ENCODE measurements at regions not wholly inside any gene's neighbourhood (a gene's known extent, or its start where the extent isn't known, plus 50 kb on each side); places are given as distances from the start of the nearest gene placed in this dataset.
"Not testable (repeated sequence)": the region's sequence is repeated elsewhere in the genome, so short reads cannot be mapped to it uniquely, and the experiment has no call there.

DNA sequence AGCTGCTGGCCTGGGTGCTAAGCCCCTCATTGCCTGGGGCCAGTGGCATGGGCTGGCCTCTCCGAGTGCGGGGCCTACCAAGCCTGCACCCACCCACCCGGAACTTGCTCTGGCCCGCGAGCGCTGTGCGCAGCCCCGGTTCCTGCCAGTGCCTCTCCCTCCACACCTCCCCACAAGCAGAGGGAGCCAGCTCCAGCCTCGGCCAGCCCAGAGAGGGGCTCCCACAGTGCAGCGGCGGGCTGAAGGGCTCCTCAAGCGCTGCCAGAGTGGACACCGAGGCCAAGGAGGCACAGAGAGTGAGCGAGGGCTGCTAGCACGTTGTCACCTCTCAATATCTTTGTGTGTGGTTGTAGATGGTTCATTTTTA, 74.8 kb upstream of the ATP1A1 start:
- not testable (repeated sequence) for DNase-seq; H3K27me3 Mint-ChIP-seq (ENCODE audit: low read depth); H3K9me3 Mint-ChIP-seq; H3K36me3 Mint-ChIP-seq (ENCODE audit: insufficient read depth in 2 of 2); H3K4me3 Mint-ChIP-seq; H3K4me1 Mint-ChIP-seq (ENCODE audit: low read depth); ATAC-seq (replicated peaks in 1 of 2); H3K27ac Mint-ChIP-seq

DNA sequence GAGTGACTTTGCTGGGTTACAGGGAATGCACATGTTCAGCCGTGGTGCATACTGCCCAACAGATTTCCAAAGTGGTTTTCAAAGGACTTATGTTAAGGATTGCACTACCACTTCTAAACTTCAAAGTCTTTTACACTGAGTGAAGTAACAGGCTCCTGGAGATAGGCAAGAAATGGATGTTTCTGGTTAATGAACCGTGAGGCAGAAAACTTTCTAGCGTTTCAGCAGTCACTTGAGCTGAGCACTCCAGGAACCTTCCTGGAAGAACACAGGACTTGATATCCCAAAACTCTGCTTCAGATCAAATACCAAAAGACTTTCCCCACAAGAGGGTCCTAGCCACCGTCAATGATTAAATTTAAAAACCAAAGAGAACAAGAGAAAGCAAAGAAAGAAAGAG, 74.3 kb upstream of the ATP1A1 start:
- Mint-ChIP-seq H3K27me3 (ENCODE audit: low read depth) (no peaks in the 10 kb centered on the region), H3K27ac (no peak overlapping the region), H3K4me1 (ENCODE audit: low read depth) (no peaks in the 10 kb centered on the region), H3K4me3 (no peak overlapping the region), H3K9me3 (no peaks in the 10 kb centered on the region), H3K36me3 (ENCODE audit: insufficient read depth in 2 of 2) (no peaks in the 10 kb centered on the region)
- no peak for ATAC-seq (replicated peaks in 1 of 2)
- no peak for DNase-seq

DNA sequence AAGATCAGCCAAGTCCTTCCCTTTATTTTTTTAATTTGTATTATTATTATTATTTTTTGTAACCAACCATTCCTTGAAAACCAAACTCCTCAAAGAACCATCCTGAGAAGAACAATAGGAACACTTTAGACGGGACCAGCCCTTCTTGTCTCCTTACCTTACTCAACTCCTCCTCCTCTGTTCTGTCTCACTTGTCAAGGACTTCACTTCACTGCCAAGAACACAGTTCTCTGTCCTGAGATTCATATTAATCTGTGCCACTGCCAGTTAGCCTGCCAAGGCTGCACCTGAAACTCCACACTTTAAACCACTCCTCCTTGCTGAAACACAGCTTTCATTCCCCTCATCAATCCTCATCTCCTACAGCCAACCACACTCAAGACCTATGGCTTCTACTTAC, 73.8 kb upstream of the ATP1A1 start:
- Mint-ChIP-seq H3K4me3 (no peak overlapping the region), H3K36me3 (ENCODE audit: insufficient read depth in 2 of 2) (no peaks in the 10 kb centered on the region), H3K4me1 (ENCODE audit: low read depth) (no peaks in the 10 kb centered on the region), H3K27ac (no peak overlapping the region), H3K9me3 (no peaks in the 10 kb centered on the region), H3K27me3 (ENCODE audit: low read depth) (no peaks in the 10 kb centered on the region)
- no peak for DNase-seq
- no peak for ATAC-seq (replicated peaks in 1 of 2)

DNA sequence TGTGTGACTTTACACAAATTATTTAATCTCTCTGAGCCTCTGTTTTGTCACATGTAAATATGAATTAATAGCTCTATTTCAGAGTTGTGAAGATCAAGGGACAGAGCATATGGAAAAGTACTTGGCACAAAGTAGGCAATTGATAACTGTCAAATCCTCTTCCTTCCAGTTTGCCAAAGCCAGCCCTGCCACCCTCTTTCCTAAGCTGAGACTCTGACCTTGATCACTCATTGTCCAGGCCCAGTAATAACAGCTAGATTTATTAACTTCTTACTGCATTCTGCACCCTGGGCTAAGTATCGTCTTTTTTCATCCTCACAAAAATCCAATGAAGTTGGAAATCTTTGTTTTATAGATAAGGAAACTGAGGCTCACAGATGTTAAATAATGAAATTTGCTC, 70.8 kb upstream of the ATP1A1 start:
- Mint-ChIP-seq H3K36me3 (ENCODE audit: insufficient read depth in 2 of 2) (peaks cover 0 to 2% of the 10 kb centered on the region in 2 donors), H3K9me3 (no peaks in the 10 kb centered on the region), H3K27ac (no peak overlapping the region), H3K27me3 (ENCODE audit: low read depth) (no peaks in the 10 kb centered on the region), H3K4me1 (ENCODE audit: low read depth) (no peaks in the 10 kb centered on the region), H3K4me3 (no peak overlapping the region)
- DNase-seq (no peak), ATAC-seq (replicated peaks in 1 of 2) (no peak)

DNA sequence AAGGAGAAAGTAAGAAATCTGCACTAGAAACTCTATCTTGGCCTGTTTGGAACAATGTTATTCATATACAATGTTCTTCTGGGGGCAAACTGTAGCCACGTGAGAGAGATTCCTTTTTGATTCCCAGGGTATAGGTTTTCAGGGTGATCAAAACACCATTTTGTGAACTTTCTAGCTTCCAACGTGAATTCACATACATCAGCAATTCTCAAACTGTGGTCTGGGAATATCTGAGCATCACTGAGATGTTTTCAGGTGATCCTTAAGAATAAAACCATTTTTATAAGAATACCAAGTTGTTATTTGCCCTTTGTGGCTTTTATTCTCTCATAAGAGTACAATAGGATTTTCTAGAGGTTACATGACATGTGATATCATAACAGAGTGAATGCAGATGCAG, 66.9 kb upstream of the ATP1A1 start:
- Mint-ChIP-seq H3K27ac (no peak overlapping the region), H3K4me1 (ENCODE audit: low read depth) (no peaks in the 10 kb centered on the region), H3K9me3 (no peaks in the 10 kb centered on the region), H3K27me3 (ENCODE audit: low read depth) (no peaks in the 10 kb centered on the region), H3K36me3 (ENCODE audit: insufficient read depth in 2 of 2) (peaks cover 0 to 2% of the 10 kb centered on the region in 2 donors), H3K4me3 (no peak overlapping the region)
- no peak for ATAC-seq (replicated peaks in 1 of 2)
- DNase-seq: no peak

DNA sequence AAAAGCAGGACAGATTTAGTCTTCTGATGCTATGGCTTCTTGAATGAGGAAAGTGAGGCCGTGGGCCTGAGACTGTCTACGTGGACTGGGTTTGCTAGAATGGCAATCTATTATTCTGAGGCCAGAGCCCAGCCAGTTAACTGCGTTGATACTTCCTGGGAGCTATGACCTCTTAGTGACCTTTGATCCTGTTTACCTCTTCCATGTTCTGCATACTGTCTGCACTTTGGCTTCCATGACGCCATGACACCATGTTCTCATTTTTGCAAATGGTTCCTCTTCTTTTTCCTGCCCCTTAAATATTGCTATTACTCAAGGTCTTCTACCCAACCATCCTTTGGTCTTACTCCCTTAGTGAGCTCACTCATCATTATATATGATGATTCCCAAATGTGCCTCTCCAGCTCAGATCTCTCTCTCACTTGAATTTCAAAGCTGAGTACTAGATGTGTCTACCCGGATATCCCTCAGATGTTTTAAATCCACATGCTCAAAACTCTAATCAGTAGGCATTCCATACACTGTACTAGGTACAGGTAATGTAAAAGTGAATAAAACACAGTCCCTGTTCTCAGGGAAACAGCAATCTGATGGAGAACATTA, 66.1 kb upstream of the ATP1A1 start:
- Mint-ChIP-seq H3K36me3 (ENCODE audit: insufficient read depth in 2 of 2) (peaks cover 0 to 2% of the 10 kb centered on the region in 2 donors), H3K4me3 (no peak overlapping the region), H3K9me3 (no peaks in the 10 kb centered on the region), H3K27me3 (ENCODE audit: low read depth) (no peaks in the 10 kb centered on the region), H3K27ac (no peak overlapping the region), H3K4me1 (ENCODE audit: low read depth) (no peaks in the 10 kb centered on the region)
- DNase-seq: no peak
- ATAC-seq (replicated peaks in 1 of 2): no peak

DNA sequence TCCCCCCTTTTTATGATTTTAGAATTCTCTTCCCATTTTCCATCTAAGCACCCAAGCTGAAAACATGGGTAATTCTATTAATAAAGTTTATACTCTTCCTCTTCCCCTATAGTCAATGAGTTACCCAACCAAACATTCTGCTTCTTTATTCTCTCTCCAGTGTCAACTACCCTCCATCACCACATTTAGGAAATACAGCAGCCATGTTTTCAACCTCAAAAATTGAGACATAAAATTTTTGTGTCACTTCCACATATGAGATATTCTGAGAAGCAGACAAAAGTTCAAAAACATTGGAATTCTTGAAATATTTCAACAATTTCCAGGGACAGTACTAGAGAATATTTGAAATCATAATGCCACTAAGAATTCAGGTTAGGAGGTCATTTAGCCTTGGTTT, 64.8 kb upstream of the ATP1A1 start:
- H3K9me3 Mint-ChIP-seq: no peaks in the 10 kb centered on the region
- DNase-seq (no peak), ATAC-seq (replicated peaks in 1 of 2) (no peak)
- H3K27me3 Mint-ChIP-seq (ENCODE audit: low read depth): no peaks in the 10 kb centered on the region
- H3K36me3 Mint-ChIP-seq (ENCODE audit: insufficient read depth in 2 of 2): peaks cover 0 to 2% of the 10 kb centered on the region in 2 donors
- no peaks in the 10 kb centered on the region for H3K4me1 Mint-ChIP-seq (ENCODE audit: low read depth)
- H3K27ac Mint-ChIP-seq: no peak overlapping the region
- no peak overlapping the region for H3K4me3 Mint-ChIP-seq

DNA sequence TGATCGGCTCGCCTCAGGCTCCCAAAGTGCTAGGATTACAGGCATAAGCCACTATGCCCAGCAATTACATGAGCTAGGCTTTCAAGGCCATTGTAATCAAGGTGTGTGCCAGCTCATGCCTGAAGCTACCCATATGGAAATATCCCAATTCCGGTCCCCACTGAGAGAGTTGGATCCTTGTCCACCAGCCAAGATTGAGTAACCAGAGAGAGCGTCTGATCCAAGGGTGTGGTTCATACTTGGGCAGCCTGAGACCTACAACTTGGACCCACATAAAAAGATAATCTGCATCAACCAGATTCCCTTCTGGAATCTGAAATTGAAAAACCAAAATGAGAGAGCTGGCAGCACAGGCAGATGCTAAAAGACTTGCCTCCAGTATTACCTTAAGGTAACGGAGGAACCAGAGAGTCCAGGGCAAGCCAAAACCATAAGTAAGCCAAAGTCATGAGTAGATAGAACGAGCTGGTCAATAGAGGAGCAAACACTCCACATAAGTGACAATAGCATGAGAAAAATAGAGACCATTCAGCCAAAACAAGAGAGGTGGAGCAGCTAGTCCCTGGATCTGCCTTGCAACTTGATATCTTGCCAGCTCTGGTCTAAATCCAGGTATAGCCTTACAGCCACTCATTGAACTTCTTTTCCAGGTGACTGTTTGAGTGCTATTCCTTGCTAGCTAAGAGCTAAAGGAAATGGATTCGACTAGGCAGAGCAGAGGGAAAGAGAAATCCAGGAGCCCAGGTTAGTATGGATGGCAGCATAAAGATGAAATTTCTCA, 63.8 kb upstream of the ATP1A1 start:
- ATAC-seq (replicated peaks in 1 of 2) (no peak), DNase-seq (no peak)
- Mint-ChIP-seq H3K9me3 (no peaks in the 10 kb centered on the region), H3K27me3 (ENCODE audit: low read depth) (no peaks in the 10 kb centered on the region), H3K4me3 (no peak overlapping the region), H3K4me1 (ENCODE audit: low read depth) (no peaks in the 10 kb centered on the region), H3K36me3 (ENCODE audit: insufficient read depth in 2 of 2) (peaks cover 0 to 2% of the 10 kb centered on the region in 2 donors), H3K27ac (no peak overlapping the region)

DNA sequence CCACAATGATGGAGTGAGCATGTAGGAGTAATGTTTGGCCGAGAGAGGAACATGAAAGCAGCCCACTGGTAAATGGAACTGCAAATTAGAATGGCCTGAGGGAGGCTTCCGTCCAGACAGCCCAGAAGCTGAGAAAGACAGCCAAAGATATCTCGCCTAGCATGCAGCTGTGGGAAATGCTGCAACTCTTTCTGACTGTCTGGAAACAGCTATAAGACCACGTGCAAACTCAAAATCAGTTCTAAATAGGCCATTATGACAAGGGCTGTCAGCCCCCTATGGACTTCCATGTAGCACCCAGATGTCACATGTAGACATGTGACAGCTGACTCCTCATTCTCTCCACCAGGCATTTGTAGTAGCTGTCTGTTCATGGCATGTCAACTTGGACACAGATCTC, 62.9 kb upstream of the ATP1A1 start:
- no peak for ATAC-seq (replicated peaks in 1 of 2)
- Mint-ChIP-seq H3K4me1 (ENCODE audit: low read depth) (no peaks in the 10 kb centered on the region), H3K4me3 (no peak overlapping the region), H3K9me3 (no peaks in the 10 kb centered on the region), H3K27me3 (ENCODE audit: low read depth) (no peaks in the 10 kb centered on the region), H3K36me3 (ENCODE audit: insufficient read depth in 2 of 2) (peaks cover 0 to 2% of the 10 kb centered on the region in 2 donors), H3K27ac (no peak overlapping the region)
- no peak for DNase-seq

DNA sequence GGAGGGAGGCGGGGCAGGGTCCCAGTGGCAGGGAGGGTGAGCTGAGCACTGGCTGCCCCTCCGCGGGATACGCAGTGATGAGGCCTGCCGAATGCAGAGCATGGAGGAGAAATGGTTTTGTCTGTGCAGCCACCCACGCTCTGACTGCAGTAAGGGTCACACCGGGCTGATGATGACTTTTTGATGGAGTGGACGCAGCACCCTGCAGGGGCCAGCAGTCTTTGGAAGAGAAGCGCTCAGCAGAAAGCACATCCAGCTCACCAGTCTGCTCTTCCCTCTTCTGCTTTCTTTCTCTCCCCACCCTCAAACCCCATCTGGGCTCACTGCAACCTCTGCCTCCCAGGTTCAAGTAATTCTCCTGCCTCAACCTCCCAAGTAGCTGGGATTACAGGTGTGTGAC, 61.9 kb upstream of the ATP1A1 start:
- H3K4me3 Mint-ChIP-seq: no peak overlapping the region
- H3K9me3 Mint-ChIP-seq: no peaks in the 10 kb centered on the region
- no peak overlapping the region for H3K27ac Mint-ChIP-seq
- no peaks in the 10 kb centered on the region for H3K4me1 Mint-ChIP-seq (ENCODE audit: low read depth)
- no peaks in the 10 kb centered on the region for H3K36me3 Mint-ChIP-seq (ENCODE audit: insufficient read depth in 2 of 2)
- DNase-seq (no peak), ATAC-seq (replicated peaks in 1 of 2) (no peak)
- H3K27me3 Mint-ChIP-seq (ENCODE audit: low read depth): no peaks in the 10 kb centered on the region

DNA sequence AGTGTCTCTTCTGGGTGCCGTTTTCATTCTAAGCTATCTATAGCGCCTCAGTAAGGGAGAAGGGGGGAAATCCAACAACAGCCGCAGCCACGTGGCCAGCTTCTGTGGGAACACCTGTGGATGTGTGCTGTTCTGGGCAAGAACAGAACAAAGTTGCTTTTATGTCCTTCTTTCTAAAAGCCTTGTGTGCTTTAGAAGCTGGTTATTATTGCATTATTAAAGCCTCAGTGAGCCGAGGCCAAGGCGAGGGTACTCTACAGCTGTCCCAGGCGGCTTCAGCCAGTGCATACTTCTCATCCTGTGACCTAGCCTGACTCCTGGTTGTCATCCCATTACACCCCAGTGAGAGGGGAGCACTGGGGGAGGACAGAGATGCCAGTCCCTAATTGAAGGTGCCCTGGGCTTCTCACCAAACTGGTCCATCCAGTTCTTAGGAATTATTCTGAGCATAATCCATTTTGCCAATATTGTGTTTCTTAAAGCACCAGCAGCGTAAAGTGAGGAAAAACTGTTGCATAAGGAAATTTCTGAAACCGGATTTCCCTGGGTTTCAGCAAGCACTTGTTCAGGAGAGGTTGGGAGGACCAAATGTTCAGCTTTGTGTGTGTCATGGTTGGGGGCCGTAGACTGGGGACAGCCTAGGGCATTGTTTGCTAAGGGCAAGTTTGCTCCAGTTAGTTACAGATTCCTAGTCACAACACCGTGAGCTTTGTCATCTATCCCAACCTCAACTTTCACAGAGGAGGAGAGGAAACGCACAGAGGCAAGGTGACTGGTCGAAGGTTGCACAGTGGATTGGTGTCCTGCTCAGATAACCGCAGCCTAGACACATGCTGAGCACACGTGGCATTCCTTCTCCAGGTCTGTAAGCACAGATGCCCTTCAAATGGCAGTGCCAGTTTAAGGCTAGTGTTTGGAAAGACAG, 61.0 kb upstream of the ATP1A1 start:
- H3K27ac Mint-ChIP-seq: no peak overlapping the region
- ATAC-seq (replicated peaks in 1 of 2) (no peak), DNase-seq (no peak)
- no peak overlapping the region for H3K4me3 Mint-ChIP-seq
- no peaks in the 10 kb centered on the region for H3K27me3 Mint-ChIP-seq (ENCODE audit: low read depth)
- no peaks in the 10 kb centered on the region for H3K4me1 Mint-ChIP-seq (ENCODE audit: low read depth)
- no peaks in the 10 kb centered on the region for H3K9me3 Mint-ChIP-seq
- no peaks in the 10 kb centered on the region for H3K36me3 Mint-ChIP-seq (ENCODE audit: insufficient read depth in 2 of 2)

DNA sequence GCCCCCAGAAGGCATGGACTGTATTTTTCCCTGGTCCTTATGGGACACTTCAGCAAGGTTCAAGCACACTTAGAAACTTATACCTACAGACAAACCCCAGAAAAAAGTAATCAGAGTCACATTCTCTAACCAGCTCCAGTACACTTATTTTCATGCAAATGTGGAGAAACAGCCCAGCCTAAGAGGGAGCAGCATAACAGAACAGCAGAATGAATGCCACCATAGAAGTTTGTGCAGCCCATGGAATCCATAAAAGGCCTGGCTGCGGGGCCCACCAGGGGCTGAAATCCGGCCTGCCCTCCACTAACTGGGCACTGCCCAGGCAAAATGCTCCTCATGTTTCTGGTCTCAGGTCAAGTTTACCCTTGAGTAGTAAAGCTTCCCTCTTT, 60.4 kb upstream of the ATP1A1 start:
- Mint-ChIP-seq H3K27me3 (ENCODE audit: low read depth) (no peaks in the 10 kb centered on the region), H3K9me3 (no peaks in the 10 kb centered on the region), H3K27ac (no peak overlapping the region), H3K36me3 (ENCODE audit: insufficient read depth in 2 of 2) (no peaks in the 10 kb centered on the region), H3K4me3 (no peak overlapping the region), H3K4me1 (ENCODE audit: low read depth) (no peaks in the 10 kb centered on the region)
- DNase-seq (no peak), ATAC-seq (replicated peaks in 1 of 2) (no peak)

DNA sequence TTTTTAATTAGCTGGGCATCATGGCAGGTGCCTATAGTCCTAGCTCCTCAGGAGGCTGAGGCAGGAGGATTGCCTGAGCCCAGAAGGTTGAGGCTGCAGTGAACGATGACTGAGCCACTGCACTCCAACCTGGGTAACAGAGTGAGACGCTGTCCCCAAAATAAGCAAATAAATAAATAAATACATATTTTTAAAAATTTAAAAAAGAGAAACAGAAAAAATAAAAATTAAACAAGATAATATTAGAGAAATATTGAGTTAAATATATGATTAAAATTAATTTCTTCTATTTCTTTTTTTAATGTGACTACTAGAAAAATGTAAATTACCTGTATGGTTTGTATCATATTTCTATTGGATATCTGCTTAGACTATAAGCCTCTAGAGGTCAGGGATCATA, 59.3 kb upstream of the ATP1A1 start:
- Mint-ChIP-seq H3K27ac (no peak overlapping the region), H3K27me3 (ENCODE audit: low read depth) (no peaks in the 10 kb centered on the region), H3K4me1 (ENCODE audit: low read depth) (no peaks in the 10 kb centered on the region), H3K36me3 (ENCODE audit: insufficient read depth in 2 of 2) (no peaks in the 10 kb centered on the region), H3K9me3 (no peaks in the 10 kb centered on the region), H3K4me3 (no peak overlapping the region)
- ATAC-seq (replicated peaks in 1 of 2) (no peak), DNase-seq (no peak)
